ENCODE measurements at regions not wholly inside any gene's neighbourhood (a gene's known extent, or its start where the extent isn't known, plus 50 kb on each side); places are given as distances from the start of the nearest gene placed in this dataset.

DNA sequence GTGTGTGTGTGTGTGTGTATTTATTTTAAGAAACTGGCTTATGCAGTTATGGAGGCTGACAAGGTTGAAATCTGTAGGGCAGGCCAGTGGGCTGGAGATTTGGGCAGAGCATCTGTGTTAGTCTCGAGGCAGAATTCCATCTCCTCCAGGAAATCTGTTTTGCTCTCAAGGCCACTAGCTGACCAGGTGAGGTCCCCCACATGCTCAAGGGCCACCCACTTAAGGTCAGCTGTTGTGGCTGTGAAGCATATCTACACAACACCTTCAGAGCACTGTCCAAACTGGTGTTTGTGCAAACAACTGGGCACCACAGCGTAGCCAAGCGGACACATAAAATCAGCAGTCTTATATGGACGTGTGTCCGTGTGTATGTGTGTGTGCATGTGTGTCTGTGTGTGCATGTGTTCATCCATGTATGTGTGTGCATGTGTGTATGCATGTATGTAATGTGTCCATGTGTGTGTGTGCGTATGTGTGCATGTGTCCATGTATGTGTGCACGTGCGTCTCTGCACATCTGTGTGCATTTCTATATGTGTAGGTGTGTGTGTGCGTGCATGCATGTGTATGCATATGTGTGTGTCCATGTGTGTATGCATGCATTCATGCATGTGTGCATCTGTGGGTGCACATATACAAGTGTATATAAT lies 400.9 kb downstream of the BRD1 start:
- in situ Hi-C loops (cut with MboI; ENCODE audit: low sequenced_read_pairs): no loop called here

DNA sequence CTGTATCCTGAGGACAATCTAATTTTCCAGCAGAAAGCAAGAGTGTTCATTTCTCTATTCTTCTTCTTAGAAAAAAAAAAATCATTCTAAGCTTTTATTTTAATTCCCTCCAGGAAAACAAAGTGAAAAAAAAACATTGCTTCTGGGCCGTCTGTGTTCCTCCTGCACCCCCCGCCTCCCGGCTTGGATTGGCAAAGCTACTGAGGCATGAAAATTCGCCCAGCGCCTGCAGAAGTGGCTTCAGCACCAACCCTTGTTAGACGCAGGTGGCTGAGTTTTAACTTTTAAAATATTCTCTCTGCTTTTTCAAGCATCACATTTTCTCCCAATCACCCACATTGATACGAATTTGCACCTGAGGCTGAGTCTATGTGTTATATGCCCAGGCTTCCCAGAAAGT lies 401.6 kb downstream of the BRD1 start:
- in situ Hi-C loops (cut with MboI; ENCODE audit: low sequenced_read_pairs): no loop called here

DNA sequence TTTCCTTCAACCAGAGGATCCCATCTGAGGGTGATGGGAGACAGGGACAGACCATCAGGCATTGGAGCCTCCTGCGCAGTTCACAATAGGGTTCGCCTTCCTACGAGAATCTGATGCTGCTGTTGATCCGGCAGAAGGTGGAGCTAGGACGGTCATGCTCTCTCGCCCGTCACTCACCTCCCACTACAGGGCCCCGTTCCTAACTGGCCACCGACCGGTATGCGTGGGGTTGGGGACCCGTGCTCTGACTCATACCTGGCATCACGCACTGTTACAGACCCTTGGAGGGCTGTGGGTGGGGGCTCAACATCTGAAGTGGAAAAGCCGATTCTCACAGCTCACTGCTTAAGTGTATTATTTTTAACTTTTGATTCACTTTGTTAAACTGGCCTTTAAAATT lies 402.3 kb downstream of the BRD1 start:
- in situ Hi-C loops (cut with MboI; ENCODE audit: low sequenced_read_pairs): no loop called here

DNA sequence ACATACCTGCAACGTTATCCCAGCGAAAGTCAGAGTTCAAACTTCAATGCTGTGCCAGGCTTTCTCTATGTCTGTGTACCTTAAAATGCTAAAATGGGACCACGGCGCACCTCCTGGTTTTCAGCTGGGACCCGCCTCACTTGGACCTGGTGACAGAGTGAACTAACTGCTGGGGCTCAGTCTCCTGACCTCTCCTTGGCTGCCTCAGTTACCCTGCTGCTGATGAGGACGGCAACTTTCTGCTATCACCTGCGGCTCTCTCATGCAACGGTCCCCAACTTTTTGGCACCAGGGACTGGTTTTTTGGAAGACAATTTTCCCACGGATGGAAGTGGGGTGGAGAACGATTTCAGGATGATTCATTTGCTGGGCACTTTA lies 402.8 kb downstream of the BRD1 start:
- in situ Hi-C loops (cut with MboI; ENCODE audit: low sequenced_read_pairs): no loop called here

DNA sequence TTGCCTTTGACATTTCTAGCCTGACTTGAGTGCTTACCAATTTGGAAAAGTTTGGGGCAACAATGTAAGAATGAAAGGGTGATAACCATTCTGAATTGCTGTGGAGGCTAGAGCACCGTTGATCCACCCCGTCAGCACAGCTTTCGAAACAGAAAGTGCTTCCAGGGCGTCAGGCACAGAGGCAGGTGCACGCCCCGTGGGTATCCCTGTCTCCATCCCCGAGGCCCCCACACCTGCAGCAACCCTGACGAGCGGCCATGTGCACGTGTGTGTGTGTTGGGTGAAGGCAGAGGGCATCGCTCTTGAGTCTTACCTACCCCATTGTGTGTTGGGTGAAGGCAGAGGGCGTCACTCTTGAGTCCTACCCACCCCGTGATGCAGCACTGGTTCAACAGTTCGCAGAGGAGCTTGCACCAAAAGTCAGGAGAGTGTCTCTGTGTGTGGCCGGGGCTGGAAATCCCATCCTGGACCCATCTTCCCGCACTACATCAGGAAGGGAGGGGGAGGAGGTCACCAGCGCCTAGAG lies 404.5 kb downstream of the BRD1 start:
- in situ Hi-C loops (cut with MboI; ENCODE audit: low sequenced_read_pairs): no loop called here

DNA sequence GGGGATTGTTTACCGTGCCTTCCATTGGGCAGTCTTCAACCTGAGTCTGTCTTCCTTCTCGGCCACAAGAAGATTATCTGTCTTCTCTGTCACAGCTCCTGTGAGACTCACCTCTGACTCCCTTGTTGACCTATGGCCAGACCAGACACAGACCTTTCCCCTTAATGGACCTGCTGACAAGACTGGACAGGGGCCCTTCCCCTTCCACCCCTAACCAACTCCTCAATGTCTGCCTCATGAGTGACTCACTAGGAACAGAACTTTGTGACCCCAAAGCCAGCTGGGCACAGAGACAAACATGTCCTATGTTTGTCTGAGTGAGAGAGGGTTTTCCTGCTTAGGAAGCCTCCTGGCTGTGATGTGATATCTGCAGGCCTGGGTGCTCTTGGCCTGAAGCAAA lies 405.0 kb downstream of the BRD1 start:
- in situ Hi-C loops (cut with MboI; ENCODE audit: low sequenced_read_pairs): no loop called here

DNA sequence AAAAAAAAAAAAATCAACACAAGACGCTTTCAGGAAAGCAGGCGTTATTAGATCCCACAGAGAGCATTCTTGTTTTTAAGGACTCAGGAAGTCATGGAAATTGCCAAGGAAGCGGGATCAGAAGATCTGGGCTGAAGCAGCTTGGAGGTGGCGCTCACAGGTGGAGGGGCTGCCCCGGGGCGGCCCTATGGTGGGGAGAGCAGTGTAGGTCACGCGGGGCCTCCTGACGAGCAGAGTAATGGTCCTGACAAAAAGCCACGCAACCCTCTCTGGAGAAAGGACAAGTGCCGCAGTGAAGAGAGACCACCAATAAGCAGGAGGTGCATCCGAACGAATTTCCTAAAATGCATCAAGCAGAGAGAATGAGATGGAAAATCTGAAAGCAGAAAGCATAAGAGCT lies 407.0 kb downstream of the BRD1 start:
- in situ Hi-C loops (cut with MboI; ENCODE audit: low sequenced_read_pairs): no loop called here

DNA sequence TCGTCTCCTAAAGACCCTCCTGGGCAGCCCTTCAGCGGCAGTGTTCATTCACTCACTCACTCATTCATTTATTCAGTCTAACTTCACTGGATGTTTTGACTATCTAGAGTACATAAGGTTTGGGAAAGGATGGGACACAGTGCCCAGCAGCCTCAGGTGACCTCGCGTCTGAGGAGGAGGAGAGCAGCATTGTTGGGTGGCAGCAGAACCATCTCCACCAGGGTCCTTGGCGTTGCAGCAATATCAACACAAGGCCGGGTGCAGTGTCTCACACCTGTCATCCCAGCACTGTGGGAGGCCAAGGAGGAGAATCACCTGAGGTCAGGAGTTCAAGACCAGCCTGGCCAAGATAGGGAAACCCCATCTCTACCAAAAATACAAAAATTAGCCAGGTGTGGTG lies 408.0 kb downstream of the BRD1 start:
- in situ Hi-C loops (cut with MboI; ENCODE audit: low sequenced_read_pairs): no loop called here

DNA sequence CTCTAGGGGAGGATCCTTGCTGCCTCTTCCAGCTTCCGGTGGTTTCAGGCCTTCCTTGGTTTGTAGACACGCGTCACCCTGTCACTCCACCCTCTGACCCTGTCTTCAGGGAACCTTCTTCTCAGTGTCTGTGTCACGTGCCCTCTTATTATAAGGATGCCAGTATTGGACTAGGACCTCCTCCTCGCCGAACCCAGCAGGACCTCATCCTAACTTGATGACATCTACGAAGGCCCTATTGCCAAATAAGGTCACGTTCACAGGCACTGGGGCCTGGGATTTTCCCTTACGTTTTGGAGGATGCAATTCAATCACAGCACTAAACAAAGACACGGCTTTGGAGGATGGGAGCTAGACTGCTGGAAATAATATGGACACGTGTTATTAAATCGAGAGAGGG lies 408.7 kb downstream of the BRD1 start:
- in situ Hi-C loops (cut with MboI; ENCODE audit: low sequenced_read_pairs): no loop called here

DNA sequence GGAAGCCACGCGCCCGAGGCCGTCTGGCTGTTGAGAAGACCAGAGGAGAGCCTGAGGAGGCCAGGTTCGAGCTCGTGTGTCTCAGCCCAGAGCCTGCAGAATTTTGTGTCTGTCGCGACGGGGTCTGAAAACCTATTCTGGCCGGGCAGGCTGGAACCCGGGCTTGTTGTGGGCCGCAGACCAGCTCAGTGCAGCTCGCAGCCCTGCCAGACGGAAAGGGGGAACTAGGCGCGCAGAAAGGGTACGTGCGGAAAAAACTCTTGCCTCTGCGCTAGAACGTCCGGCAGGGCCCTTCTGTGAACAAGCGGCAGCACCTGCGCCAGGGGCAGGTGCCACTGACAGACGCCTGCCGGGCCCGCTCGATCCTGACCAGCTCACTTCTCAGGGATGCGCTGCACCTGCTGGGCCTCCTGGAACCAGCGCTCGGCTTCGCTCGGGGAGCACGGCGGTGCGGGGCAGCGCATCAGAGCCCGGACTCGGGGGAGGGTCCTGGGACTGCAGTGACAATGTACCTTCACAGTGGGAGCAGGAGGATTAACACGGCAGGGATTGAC lies 409.3 kb downstream of the BRD1 start:
- in situ Hi-C loops (cut with MboI; ENCODE audit: low sequenced_read_pairs): no loop called here

DNA sequence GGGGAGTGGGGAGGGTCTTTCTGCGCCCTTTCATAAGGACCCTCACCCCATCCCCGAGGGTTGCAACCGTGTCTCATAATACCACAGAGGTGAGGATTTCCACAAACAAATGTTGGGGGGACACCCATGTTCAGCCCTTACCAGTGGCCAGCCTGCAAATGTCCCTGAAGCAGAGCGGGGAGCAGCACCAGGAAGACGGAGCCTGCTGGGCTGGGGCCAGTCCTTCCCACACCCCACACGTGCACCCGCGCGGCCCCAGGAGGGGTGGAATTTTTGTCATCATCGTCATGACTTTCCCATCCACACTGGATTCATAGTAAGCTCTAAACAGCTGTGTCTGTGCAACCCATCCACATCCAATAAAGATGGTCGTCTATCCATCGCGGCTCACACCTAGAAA lies 409.8 kb downstream of the BRD1 start:
- in situ Hi-C loops (cut with MboI; ENCODE audit: low sequenced_read_pairs): no loop called here

DNA sequence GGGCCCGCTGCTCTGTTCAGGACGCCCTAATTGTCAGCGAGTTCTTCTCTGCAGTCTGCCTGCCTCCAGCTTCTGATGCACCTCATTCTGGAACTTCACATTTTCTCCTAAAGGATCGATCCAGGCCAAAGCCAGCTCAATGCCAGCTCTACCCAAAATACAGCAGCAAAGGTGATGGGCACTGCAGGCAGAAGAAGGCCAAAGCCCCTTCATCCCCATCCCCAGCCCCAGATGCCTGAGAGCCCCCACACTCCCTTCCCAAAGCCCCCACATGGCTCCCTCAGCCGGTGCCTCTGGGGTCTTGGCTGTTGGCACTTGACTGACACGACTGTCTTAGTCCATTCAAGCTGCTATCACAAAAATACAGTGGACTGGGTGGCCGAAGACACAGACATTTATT lies 410.3 kb downstream of the BRD1 start:
- in situ Hi-C loops (cut with MboI; ENCODE audit: low sequenced_read_pairs): no loop called here

DNA sequence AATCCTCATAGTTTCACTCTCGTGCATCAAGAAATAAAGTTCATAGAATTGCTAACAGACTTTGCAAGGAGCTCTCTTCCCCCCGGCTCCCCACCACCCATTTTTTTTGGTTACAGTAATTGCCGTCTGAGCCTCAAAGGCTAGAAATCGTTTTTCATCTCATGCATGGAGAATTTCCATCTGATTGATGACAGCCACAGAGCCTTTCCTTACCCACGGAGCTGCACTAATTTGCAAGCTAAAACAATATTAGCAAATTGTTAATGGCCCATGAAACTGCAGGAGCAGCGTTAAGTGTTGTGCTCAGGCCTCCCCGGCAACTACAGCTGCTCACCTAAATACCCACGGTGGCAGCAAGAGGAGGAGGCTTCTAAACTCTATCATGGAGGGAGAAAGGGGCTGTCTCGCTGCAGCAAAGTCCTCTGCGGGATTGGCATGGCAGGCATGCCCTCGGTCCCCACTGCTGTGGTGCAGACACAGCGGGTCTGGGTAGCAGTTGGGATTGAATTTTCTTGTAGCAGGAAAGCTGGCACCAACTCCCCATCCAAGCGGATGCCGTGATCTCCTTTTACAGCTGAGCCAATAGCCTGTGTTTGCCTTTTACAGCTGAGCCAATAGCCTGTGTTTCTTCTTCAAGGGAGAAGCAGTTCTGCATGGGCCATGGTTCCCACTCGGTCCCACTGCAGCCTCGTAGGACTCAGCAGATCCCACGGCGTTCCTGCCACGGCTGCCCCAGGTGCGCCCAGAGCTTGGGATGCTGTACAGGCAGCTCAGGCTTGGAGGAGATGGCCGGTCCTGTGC lies 412.3 kb downstream of the BRD1 start:
- in situ Hi-C loops (cut with MboI; ENCODE audit: low sequenced_read_pairs): no loop called here

DNA sequence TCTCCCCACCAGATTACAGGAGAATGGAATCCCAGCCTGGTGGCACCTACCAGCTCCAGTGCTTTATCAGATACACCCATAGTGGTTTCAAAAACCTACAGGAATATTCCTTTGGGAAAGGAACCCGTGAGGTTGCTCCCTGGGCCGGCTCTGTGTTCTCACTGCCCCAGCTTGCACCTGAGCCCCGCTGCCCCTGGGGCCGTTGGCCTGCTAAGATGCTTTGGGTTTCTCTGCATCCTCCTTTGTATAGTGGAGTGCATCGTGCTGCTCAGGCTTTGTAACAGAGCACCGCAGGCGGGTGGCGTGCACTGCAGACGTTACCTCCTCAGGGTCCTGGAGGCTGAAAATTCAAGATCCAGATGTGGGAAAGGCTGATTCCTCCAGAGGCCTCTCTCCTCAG lies 414.1 kb downstream of the BRD1 start:
- in situ Hi-C loops (cut with MboI; ENCODE audit: low sequenced_read_pairs): no loop called here

DNA sequence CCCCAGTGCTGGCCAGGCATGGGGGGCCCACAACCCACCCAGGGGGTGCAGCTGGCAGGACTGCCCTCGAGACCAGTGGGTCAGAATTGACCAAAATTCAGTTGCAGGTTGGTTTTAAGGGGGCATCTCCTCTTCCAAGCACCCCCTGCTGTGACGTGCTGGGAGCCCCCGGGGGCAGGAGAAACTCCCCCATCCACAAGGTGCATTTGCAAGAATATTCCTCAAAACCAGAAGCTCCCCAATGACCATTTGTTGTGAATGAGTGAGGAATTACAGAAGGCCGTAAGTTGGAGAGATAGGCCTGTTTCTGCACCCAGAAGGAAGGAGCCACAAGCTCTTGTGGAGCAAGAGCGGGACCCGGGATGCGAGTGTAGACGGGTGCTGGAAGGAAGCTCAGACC lies 414.5 kb downstream of the BRD1 start:
- in situ Hi-C loops (cut with MboI; ENCODE audit: low sequenced_read_pairs): no loop called here

DNA sequence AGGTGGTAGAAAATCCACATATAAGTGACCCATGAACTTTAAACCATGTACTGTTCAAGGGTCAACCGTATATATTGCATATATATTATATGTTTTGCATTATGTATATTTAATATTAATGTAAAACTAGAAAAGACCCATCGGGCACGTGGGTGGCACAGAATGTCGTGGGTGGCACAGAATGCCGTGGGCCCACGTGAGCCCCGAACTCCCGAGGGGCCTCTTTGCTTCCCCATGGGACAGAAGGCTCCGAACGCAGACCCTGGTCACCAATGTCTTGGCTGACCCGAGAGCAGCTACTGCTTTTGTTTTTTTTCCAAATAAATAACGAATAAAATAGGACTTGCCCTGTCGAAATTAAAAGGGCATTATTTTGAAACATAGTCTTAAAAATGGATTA lies 415.4 kb downstream of the BRD1 start:
- in situ Hi-C loops (cut with MboI; ENCODE audit: low sequenced_read_pairs): no loop called here

DNA sequence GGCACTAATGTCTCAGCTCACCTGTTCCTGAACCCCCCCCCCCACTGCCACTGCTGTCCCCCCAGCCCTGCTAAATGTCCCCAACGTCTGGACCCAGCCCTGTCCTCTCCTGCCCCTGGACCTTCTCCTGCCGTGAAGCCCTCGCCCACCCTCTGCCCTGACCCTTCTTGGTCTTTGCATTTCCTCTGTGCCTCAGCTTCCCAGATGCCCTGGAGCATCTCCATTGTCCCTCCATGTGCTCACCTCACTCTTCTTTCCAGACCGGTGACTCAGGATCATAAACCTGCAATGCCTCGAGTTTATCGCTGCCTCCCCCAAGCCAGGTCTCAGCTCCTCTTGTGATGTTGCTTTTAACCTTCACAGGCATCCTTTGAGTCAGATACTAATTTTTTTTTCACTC lies 416.4 kb downstream of the BRD1 start:
- in situ Hi-C loops (cut with MboI; ENCODE audit: low sequenced_read_pairs): no loop called here

DNA sequence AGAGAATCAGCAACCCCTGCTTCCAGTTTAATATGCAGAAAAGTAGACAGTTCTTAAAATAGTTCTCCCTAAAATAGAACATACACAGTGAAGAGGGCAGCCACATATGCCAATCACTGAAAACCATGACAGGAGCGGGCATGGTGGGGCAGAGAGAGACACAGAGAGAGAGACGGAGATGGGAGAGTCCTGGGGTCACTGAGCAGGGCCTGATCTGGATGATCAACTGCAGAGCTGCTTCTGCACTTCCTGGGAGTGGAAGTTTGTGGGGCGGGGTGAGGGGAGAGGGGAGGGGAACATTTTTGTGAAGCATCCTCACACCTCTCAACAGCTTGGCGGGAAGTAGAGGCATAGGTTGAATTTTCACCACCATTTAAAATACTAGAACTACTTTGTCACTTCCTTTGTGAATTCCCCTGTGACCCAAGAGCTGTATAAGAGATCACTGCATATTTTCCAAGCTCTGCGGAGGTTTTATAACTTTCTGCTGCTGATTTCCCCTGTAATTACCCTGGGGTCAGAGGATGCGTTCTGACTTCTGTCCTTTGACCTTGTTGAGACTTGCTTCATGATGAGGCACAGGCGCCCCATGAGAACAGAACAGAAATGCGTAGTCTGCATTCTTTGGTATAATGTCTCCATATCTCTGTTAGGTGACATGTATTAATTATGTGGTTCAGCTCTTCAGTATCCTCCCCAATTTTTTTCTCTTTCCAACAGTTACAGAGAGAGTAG lies 419.4 kb downstream of the BRD1 start:
- in situ Hi-C loops (cut with MboI; ENCODE audit: low sequenced_read_pairs): no loop called here

DNA sequence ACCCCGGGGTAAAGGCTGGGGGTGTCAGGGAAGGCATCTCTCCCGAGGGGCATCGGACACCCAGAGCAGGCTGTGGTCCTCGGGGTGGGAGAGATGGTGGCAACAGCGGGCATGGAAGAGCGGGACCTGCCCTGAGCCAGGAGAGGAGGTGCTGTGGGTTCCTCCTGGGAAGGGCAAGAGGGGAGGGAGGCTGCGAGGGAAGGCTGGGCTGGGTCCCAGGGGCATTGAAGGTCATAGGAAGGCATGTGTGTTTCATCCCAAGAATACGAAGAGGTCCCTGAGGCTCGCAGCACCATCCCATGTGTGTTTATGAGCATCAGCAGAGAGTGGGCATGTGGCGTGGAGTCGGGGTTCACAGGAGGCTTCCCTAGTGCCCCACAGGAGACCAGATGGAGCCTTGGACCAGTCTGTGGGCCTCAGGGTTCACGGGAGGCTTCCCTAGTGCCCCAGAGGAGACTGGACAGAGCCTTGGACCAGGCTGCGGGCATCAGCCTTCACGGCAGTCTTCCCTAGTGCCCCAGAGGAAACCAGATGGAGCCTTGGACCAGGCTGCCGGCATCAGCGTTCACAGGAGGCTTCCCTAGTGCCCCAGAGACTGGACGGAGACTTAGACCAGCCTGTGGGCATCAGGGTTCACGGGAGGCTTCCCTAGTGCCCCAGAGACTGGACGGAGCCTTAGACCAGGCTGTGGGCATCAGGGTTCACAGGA lies 420.6 kb downstream of the BRD1 start:
- in situ Hi-C loops (cut with MboI; ENCODE audit: low sequenced_read_pairs): no loop called here

DNA sequence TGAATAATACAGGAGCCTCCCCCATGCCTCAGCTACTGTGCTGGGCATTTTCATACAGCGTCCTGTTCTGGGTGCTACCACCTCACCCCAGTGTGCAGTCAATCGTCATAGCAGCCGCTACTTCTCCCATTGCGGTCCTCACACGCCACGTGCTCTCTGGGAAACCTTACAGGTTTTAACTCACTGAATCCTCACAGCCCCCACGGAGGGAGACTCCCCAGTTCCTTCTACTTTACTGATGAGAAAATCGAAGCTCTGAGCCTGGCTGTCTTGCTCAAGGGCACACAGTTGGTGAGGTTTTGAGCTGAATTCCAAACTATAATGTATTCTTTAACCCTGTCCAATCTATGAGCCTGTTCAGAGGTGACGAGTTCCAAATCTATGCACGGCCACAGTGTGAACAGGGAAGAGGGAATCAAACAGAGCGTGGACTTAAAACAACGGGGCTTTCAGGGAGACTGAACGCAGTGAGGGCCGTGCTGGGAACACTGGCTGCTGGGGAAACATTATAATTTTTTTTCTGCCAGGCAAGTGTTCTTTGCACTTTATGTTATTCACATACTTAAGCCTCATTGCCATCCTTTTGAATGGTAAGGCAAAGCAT lies 421.5 kb downstream of the BRD1 start:
- in situ Hi-C loops (cut with MboI; ENCODE audit: low sequenced_read_pairs): no loop called here

DNA sequence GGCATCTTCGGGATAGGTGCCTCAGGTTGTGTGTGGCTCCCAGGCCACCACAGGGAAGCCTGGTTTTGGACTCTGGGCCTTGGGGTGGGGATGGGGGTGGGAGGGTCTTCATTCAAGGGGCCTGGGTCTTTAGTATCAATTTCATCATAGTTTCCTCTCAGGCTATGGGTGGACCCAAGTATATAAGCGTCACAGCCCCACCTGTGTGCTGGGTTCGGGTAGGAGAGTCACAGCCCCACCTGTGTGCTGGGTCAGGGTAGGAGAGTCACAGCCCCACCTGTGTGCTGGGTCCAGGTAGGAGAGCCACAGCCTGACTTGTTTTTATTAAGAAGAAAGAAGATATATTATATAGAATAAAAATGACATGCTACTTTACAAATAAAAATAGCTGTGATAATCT lies 422.1 kb downstream of the BRD1 start:
- in situ Hi-C loops (cut with MboI; ENCODE audit: low sequenced_read_pairs): no loop called here
